NB4 (cell line): ENCODE measurements at regions not wholly inside any gene's neighbourhood (a gene's known extent, or its start where the extent isn't known, plus 50 kb on each side); places are given as distances from the start of the nearest gene placed in this dataset.

ENCODE experiments used
- DNase-seq: peaks from one replicate; pipeline ENCODE4 v3.0.0; 2010; ENCODE audit warnings: low read depth
- H3K4me3 ChIP-seq: one replicate; pipeline ENCODE4 v1.5.1; 2011; ENCODE audit warnings: mild to moderate bottlenecking, low read depth, low read length, moderate library complexity
- MYC ChIP-seq: IDR thresholded peaks from 2 replicates; pipeline ENCODE4 v1.6.1; 2011; ENCODE audit warnings: low read depth, low read length
- POLR2A ChIP-seq: IDR thresholded peaks from 2 replicates; pipeline ENCODE4 v1.6.1; 2011; ENCODE audit warnings: mild to moderate bottlenecking; ENCODE audit not compliant: insufficient read length; ENCODE audit errors: extremely low read depth
- TF ChIP-seq, protein P1 (sequence below): IDR thresholded peaks from one replicate; pipeline ENCODE4 v1.5.1; 2012; ENCODE audit warnings: low read depth, low read length
- TF ChIP-seq, protein P2 (sequence below): IDR thresholded peaks from 2 replicates; pipeline ENCODE4 v1.6.1; 2011; ENCODE audit warnings: low read depth, low read length

- DNase-seq, result no peak
These were observed 627.3 kb upstream of the SLC35B3 start for GRCh38 chr6:9062596-9062995.

DNA sequence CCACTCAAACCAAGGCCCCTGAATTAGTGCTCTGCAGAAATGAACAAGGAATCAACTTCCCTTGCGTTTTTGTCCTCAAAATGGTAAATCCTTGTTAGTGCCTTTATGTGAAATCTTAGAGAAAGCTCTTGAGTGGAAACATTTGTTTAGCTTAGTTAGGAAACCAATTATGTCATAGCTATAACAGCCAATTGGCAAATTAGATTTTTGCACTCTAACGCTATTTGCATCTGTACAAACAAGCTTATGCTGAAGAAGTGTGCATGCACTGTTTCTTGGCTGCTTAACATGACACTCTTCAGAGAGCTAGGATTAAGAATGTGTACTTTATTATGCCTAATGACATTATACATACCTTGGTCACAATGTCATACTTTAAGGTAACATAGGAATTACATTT lies 622.6 kb upstream of the SLC35B3 start:
- DNase-seq, result no peak
- no peak overlapping the region for H3K4me3 ChIP-seq
- TF ChIP-seq, protein P1, sequence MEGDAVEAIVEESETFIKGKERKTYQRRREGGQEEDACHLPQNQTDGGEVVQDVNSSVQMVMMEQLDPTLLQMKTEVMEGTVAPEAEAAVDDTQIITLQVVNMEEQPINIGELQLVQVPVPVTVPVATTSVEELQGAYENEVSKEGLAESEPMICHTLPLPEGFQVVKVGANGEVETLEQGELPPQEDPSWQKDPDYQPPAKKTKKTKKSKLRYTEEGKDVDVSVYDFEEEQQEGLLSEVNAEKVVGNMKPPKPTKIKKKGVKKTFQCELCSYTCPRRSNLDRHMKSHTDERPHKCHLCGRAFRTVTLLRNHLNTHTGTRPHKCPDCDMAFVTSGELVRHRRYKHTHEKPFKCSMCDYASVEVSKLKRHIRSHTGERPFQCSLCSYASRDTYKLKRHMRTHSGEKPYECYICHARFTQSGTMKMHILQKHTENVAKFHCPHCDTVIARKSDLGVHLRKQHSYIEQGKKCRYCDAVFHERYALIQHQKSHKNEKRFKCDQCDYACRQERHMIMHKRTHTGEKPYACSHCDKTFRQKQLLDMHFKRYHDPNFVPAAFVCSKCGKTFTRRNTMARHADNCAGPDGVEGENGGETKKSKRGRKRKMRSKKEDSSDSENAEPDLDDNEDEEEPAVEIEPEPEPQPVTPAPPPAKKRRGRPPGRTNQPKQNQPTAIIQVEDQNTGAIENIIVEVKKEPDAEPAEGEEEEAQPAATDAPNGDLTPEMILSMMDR, result no peak
- TF ChIP-seq POLR2A (no peak), MYC (no peak)

More at GRCh38 chr6:9062596-9062995, 627.3 kb upstream of the SLC35B3 start:
- TF ChIP-seq POLR2A (no peak), MYC (no peak)
- TF ChIP-seq, protein P1, result no peak
- TF ChIP-seq, protein P2, sequence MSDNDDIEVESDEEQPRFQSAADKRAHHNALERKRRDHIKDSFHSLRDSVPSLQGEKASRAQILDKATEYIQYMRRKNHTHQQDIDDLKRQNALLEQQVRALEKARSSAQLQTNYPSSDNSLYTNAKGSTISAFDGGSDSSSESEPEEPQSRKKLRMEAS, result no peak
- H3K4me3 ChIP-seq, result no peak overlapping the region

GRCh38 chr6:9056556-9056955 lies 621.2 kb upstream of the SLC35B3 start:
- TF ChIP-seq, protein P1, result no peak
- TF ChIP-seq MYC (no peak), POLR2A (no peak)
- TF ChIP-seq, protein P2, result no peak
- no peak for DNase-seq
- H3K4me3 ChIP-seq, result no peak overlapping the region

DNA sequence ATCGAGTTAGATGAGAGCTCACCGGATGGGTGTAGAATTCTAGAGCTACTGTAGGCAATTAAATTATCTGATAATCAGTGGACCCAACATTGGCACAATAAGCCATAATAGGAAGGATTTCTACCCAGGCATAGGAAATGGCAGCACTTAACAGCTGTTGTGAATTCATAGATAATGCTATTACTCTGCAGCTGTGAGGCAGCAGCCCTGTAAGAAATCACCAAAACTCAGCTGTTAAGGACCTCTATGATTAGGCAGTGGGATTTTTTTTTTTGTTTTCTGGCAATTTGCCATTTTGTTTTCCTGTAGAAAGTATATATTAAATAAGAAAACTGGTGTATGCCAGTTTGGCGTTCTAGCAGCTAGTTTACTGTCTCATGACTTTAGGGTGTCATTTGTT lies 609.1 kb upstream of the SLC35B3 start:
- DNase-seq, result no peak
- no peak for TF ChIP-seq POLR2A
- TF ChIP-seq, protein P2, result no peak
- TF ChIP-seq, protein P1, result no peak
- no peak for TF ChIP-seq MYC
- no peak overlapping the region for H3K4me3 ChIP-seq

DNA sequence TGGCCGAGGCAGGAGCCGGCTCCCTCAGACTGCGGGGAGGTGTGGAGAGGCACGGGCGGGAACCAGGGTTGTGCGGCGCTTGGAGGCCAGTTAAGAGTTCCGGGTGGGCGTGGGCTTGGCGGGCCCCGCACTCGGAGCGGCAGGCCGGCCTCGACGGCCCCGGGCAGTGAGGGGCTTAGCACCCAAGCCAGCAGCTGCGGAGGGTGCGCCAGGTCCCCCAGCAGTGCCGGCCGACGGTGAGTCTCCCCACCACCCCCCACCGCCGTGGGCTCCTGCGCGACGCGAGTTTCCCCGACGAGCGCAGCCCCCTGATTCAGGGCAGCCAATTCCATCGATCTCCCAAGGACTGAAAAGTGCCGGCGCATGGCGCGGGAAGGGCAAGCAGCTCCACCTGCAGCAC lies 605.4 kb upstream of the SLC35B3 start:
- no peak overlapping the region for H3K4me3 ChIP-seq
- no peak for DNase-seq
- TF ChIP-seq, protein P2, result no peak
- TF ChIP-seq, protein P1, result no peak
- TF ChIP-seq MYC (no peak), POLR2A (no peak)

GRCh38 chr6:9039258-9039657 lies 603.9 kb upstream of the SLC35B3 start:
- TF ChIP-seq POLR2A (no peak), MYC (no peak)
- TF ChIP-seq, protein P2, result no peak

More at GRCh38 chr6:9039258-9039657, 603.9 kb upstream of the SLC35B3 start:
- no peak overlapping the region for H3K4me3 ChIP-seq
- no peak for DNase-seq
